Ectodermal cell (in vitro differentiated cells): ENCODE measurements at regions not wholly inside any gene's neighbourhood (a gene's known extent, or its start where the extent isn't known, plus 50 kb on each side); places are given as distances from the start of the nearest gene placed in this dataset.
"Not testable (repeated sequence)": the region's sequence is repeated elsewhere in the genome, so short reads cannot be mapped to it uniquely, and the experiment has no call there.

Experiments
- H3K27ac ChIP-seq: 2 replicates; pipeline ENCODE4 v1.7.0; 2013; ENCODE audit warnings: mild to moderate bottlenecking, low read depth, low read length; ENCODE audit not compliant: insufficient read depth, poor library complexity, severe bottlenecking
- H3K27me3 ChIP-seq: 2 replicates; pipeline ENCODE4 v1.7.0; 2013; ENCODE audit warnings: mild to moderate bottlenecking, low read length; ENCODE audit not compliant: insufficient read depth, control insufficient read depth, poor library complexity, severe bottlenecking
- H3K36me3 ChIP-seq: one replicate; pipeline ENCODE4 v1.7.0; 2013; ENCODE audit warnings: low read length; ENCODE audit not compliant: control insufficient read depth, insufficient read depth
- H3K4me1 ChIP-seq: one replicate; pipeline ENCODE4 v1.7.0; 2013; ENCODE audit warnings: low read length; ENCODE audit not compliant: control insufficient read depth, insufficient read depth
- H3K4me3 ChIP-seq: 2 replicates; pipeline ENCODE4 v1.7.0; 2013; ENCODE audit warnings: low read depth, low read length, control low read depth; ENCODE audit not compliant: insufficient read depth
- H3K9me3 ChIP-seq: 2 replicates; pipeline ENCODE4 v1.7.0; 2013; ENCODE audit warnings: mild to moderate bottlenecking, low read length, moderate library complexity; ENCODE audit not compliant: control insufficient read depth
- WGBS, 2 experiments: methylation state at CpG; one replicate each; pipeline ENCODE4 v1.1.7; 2013; ENCODE audit warnings: missing lambda C conversion rate in 2 of 2; 5-methylcytosine and 5-hydroxymethylcytosine counted together

- Histone ChIP-seq H3K27me3 (no peaks in the 10 kb centered on the region), H3K36me3 (no peaks in the 10 kb centered on the region), H3K27ac (no peak overlapping the region), H3K4me1 (no peaks in the 10 kb centered on the region), H3K9me3 (no peaks in the 10 kb centered on the region), H3K4me3 (no peak overlapping the region)
- WGBS, 2 experiments = 96 to 97% methylated on average over 2 of the region's 2 CpGs
Observed at GRCh38 chr15:93789441-93789840, 441.9 kb upstream of the MCTP2 start.

GRCh38 chr15:93780073-93780472 is 451.3 kb upstream of the MCTP2 start:
- H3K9me3 ChIP-seq = no peaks in the 10 kb centered on the region
- H3K27me3 ChIP-seq = no peaks in the 10 kb centered on the region
- no peaks in the 10 kb centered on the region for H3K4me1 ChIP-seq
- WGBS, 2 experiments = 91 to 93% methylated on average over 4 of the region's 4 CpGs
- no peaks in the 10 kb centered on the region for H3K36me3 ChIP-seq
- no peak overlapping the region for H3K4me3 ChIP-seq
- no peak overlapping the region for H3K27ac ChIP-seq

- no peaks in the 10 kb centered on the region for H3K27me3 ChIP-seq
- WGBS, 2 experiments = 90 to 91% methylated on average over 4 of the region's 4 CpGs
- H3K4me3 ChIP-seq = no peak overlapping the region
- H3K27ac ChIP-seq = no peak overlapping the region
- H3K36me3 ChIP-seq = no peaks in the 10 kb centered on the region
- no peaks in the 10 kb centered on the region for H3K9me3 ChIP-seq
- no peaks in the 10 kb centered on the region for H3K4me1 ChIP-seq
Observed at GRCh38 chr15:93779341-93779740, 452.0 kb upstream of the MCTP2 start.

- H3K9me3 ChIP-seq = no peaks in the 10 kb centered on the region
- H3K4me3 ChIP-seq = no peak overlapping the region
- H3K27ac ChIP-seq = no peak overlapping the region
- H3K36me3 ChIP-seq = no peaks in the 10 kb centered on the region
- 94 to 96% methylated on average over 3 to 4 of the region's 4 CpGs for WGBS, 2 experiments
- no peaks in the 10 kb centered on the region for H3K4me1 ChIP-seq
- H3K27me3 ChIP-seq = no peaks in the 10 kb centered on the region
Observed at GRCh38 chr15:93771196-93772030, 459.9 kb upstream of the MCTP2 start.

DNA sequence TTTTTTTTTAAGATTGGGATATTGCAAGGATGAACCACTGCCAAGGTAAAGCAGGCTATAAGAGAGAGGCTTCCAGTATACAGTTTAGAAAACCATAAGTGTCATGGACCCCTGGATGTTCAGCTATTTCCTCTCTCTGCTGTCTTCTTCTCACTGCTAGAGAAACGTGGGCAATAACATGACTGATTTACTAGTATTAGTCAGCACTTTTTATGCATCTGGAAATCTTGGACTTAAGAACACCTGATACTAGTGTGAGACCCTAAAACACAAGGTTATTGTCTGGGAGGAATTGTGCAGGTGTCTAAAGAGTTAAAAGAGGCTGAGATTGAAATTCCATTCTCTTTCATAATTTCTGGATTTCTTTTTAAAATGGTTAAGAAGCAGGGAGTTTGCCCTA is 460.6 kb upstream of the MCTP2 start:
- no peak overlapping the region for H3K4me3 ChIP-seq
- H3K36me3 ChIP-seq = no peaks in the 10 kb centered on the region
- H3K9me3 ChIP-seq = no peaks in the 10 kb centered on the region
- no peak overlapping the region for H3K27ac ChIP-seq
- 77 to 96% methylated on average over 1 of the region's 1 CpG for whole genome bisulfite sequencing, 2 experiments
- no peaks in the 10 kb centered on the region for H3K4me1 ChIP-seq
- H3K27me3 ChIP-seq = no peaks in the 10 kb centered on the region

- H3K4me3 ChIP-seq = no peak overlapping the region
- WGBS, 2 experiments = 91 to 98% methylated on average over 3 of the region's 3 CpGs
Observed at GRCh38 chr15:93762036-93762435, 469.3 kb upstream of the MCTP2 start.

GRCh38 chr15:93759629-93760028 is 471.7 kb upstream of the MCTP2 start:
- H3K27ac ChIP-seq = no peak overlapping the region
- WGBS, 2 experiments = 79 to 92% methylated on average over 2 to 3 of the region's 3 CpGs
- no peaks in the 10 kb centered on the region for H3K36me3 ChIP-seq
- no peaks in the 10 kb centered on the region for H3K4me1 ChIP-seq
- H3K4me3 ChIP-seq = no peak overlapping the region
- no peaks in the 10 kb centered on the region for H3K27me3 ChIP-seq
- H3K9me3 ChIP-seq = no peaks in the 10 kb centered on the region

More at GRCh38 chr15:93762036-93762435, 469.3 kb upstream of the MCTP2 start:
- Histone ChIP-seq H3K36me3 (no peaks in the 10 kb centered on the region), H3K9me3 (no peaks in the 10 kb centered on the region), H3K27me3 (no peaks in the 10 kb centered on the region), H3K4me1 (no peaks in the 10 kb centered on the region), H3K27ac (no peak overlapping the region)

DNA sequence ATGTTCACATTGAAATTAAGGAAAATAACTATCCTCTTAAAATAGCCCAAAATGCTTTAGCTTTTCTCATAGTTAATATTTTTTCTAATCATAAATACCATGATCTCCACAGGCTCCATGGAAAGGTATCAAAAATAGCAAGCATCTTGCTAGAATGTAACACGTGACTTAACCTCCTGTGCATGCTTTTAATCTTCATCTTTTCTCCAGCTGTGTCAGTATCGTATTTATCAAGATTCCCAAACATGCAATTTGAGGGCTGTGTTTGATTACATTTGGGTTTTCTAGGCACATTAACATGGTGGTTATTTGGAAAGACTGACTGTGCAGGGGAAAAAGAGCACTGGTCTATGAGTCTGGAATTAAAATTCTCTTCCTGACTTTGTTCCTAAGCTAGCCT is 472.5 kb upstream of the MCTP2 start:
- H3K27ac ChIP-seq = no peak overlapping the region
- WGBS, 2 experiments = 86 to 100% methylated on average over 2 of the region's 2 CpGs
- no peaks in the 10 kb centered on the region for H3K27me3 ChIP-seq
- H3K4me3 ChIP-seq = no peak overlapping the region
- H3K9me3 ChIP-seq = no peaks in the 10 kb centered on the region
- H3K4me1 ChIP-seq = no peaks in the 10 kb centered on the region
- no peaks in the 10 kb centered on the region for H3K36me3 ChIP-seq

- no peaks in the 10 kb centered on the region for H3K9me3 ChIP-seq
- no peaks in the 10 kb centered on the region for H3K4me1 ChIP-seq
- no peak overlapping the region for H3K27ac ChIP-seq
- no peaks in the 10 kb centered on the region for H3K27me3 ChIP-seq
- no peak overlapping the region for H3K4me3 ChIP-seq
- no peaks in the 10 kb centered on the region for H3K36me3 ChIP-seq
Observed at GRCh38 chr15:93748710-93749109, 482.7 kb upstream of the MCTP2 start.

- H3K4me3 ChIP-seq = not testable (repeated sequence)
- WGBS, 2 experiments = 91 to 95% methylated on average over 8 of the region's 8 CpGs
Observed at GRCh38 chr15:93734976-93735375, 496.4 kb upstream of the MCTP2 start.

More at GRCh38 chr15:93734976-93735375, 496.4 kb upstream of the MCTP2 start:
- not testable (repeated sequence) for H3K27me3 ChIP-seq, H3K4me1 ChIP-seq, H3K36me3 ChIP-seq, H3K9me3 ChIP-seq, H3K27ac ChIP-seq
